HG03575 (cell line): ENCODE measurements at regions not wholly inside any gene's neighbourhood (a gene's known extent, or its start where the extent isn't known, plus 50 kb on each side); places are given as distances from the start of the nearest gene placed in this dataset.

Experiments
- ATAC-seq: cut with Tn5 transposase; IDR thresholded peaks from one replicate; pipeline ENCODE4 v1.9.1; 2021; ENCODE audit not compliant: unreplicated experiment, insufficient number of reproducible peaks, low FRiP score; ENCODE audit errors: extremely low read depth

DNA sequence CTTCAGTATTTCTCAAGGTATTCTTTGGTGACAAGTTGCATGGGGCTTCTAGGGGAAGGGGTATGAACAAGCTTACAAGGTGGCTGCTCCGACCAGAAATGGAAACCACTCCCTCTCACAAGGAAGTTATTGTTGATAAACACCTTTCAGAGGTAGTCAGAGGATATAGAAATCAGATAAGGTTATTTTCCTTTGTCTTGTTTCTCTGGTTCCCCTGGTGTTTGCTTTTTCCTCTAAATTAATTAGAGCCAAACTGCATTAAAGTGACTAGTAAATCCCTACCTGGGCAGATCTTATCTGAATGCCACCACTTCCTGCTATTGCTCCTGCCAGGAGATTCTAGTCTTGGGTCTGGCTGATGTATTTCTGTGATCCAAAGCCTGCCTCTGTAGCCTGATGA lies 725.4 kb downstream of the INHBA start:
- no peak for ATAC-seq

GRCh38 chr7:40972426-40972825 lies 730.5 kb downstream of the INHBA start:
- no peak for ATAC-seq

DNA sequence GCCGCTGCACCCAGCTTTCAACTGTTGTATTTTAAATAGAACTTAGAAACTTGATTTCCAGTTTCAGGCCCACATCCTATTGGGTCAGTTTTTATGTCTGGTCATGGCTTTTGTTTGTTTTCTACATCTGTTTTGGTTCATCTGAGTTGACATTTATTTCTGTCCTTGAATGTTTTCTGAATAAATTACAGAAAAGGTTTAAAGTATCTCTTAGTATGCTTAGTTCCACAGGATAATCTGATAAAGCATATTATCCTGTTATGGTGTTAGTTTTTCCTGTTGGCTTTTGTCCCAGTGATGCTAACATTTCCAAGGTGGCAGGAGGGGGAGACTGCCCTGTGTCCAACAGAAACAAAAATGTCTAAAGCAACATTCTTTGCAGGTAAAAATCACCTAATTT lies 733.2 kb downstream of the INHBA start:
- ATAC-seq: no peak

DNA sequence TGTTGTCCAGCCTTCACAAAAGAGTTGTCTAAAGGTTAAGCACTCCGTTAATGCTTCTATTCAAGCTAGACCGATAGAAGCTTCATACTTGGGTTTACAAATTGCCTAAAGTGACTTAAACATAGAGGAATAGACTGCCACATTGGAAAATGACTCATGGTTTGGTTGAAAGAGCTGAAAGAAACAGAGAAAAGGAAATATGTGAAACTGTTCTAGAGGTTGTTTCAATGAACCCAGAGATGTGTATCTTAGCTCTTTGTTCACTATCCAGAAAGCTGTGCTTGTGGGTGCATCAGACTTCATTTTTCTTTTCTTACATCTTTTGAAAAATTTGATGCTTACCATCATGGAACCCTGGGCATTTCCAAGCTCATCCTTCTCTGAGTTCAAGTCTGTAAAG lies 736.2 kb downstream of the INHBA start:
- no peak for ATAC-seq

- ATAC-seq: no peak
Observed at GRCh38 chr7:40965774-40966173, 737.1 kb downstream of the INHBA start.

DNA sequence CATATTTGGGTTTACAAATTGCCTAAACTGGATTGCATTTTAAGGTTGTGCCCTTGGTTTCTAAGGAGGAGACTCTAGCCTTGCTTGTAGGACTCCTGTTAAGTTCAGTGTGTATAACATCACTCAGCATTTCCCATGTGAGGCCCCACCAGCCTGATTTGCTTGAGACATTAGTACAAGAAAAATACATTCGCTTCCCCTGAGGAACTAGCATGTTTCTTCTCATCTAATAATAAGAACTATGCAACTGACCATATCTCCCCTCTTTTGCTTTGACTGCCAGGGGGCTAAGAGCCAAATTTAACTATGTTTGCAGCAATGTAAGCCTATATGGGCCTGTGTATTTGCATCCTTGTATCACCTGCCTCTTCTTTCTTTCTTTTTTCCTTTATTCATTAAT lies 737.9 kb downstream of the INHBA start:
- no peak for ATAC-seq

GRCh38 chr7:40964610-40965009 lies 738.3 kb downstream of the INHBA start:
- ATAC-seq: no peak

DNA sequence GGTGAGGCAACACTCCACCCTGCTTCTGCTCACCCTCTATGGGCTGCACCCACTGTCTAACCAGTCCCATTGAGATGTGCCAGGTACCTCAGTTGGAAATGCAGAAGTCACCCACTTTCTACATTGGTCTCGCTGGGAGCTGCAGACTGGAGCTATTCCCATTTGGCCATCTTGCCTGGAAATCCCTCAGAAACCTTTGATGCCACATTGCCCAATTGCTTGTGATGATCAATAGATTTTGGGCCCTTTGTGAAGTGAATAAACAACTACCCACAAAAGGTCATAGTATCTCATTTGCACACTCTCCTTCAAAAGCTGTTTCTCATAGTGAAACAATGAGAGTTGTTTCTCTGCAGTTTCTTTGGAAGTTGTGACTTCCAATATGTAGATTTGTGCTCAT lies 742.9 kb downstream of the INHBA start:
- ATAC-seq: no peak

- no peak for ATAC-seq
Observed at GRCh38 chr7:40948239-40948638, 754.7 kb downstream of the INHBA start.

DNA sequence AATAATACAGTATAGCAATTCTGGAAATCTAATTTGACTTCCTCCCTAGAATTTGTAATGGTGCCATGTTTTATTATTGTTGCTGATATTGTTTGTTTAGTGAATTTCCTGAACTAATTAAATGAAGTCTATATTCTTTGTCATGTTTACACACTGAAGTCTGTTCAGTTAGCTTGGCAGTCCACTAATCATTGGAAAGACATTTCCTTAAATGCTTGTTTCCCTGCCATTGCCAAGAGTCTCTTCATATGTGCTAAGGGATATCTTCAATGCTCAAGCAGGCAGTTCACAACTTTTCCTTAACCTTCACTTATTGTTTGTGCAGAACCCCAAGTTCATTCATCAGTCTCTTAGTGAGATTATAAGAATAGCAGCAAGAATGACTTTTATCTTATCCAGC lies 755.3 kb downstream of the INHBA start:
- no peak for ATAC-seq

DNA sequence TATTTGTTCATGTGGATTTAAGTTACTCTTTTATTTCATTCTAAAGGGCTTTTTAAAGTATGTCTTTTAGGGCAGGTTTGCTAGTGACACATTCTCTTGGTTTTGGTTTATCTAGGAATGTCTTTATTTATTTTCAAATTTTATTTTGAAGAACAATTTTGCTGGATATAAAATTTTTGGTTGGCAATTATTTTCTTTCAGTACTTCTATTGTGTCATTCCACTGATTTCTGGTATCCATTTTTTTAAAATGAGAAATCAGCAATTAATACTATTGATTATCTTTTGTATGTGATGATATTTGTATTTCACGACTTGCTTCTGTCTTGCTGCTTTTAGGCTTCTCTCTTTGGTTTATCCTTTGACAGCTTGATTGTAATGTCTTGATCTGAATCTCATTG lies 756.3 kb downstream of the INHBA start:
- no peak for ATAC-seq

GRCh38 chr7:40945788-40946187 lies 757.1 kb downstream of the INHBA start:
- ATAC-seq: no peak

DNA sequence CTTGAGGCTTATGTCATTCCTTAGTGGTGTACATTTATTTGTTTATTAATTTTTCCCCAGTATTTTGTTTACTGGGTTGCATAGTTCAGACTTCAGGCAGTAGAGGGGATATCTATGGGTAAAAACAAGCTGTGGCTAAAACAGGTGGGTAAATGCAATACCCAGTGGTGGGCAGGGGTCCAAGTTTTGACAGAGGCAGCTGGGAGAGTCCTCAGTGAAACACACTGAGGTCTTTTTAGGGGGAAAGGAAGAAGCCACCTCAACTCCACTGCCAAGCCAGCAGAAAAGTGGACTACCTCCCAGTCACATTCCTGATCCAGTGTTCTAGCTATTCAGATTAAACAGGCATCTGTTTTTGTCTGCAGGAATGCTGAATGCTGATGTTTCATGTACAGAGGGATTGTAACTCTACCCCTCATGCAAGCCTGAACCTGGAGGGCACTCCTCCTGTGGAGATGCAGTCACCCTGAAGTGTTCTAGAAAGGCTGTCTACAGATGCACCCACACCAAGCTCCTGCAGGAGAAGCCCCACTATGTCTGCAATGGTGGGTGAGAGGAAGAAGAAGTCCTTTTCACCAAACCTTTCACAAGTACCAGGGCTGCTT lies 757.8 kb downstream of the INHBA start:
- no peak for ATAC-seq

GRCh38 chr7:40937879-40938278 lies 765.0 kb downstream of the INHBA start:
- ATAC-seq: no peak

GRCh38 chr7:40935435-40935834 lies 767.5 kb downstream of the INHBA start:
- no peak for ATAC-seq

GRCh38 chr7:40923626-40924025 lies 779.3 kb downstream of the INHBA start:
- ATAC-seq: no peak

- ATAC-seq: no peak
Observed at GRCh38 chr7:40922316-40922670, 780.6 kb downstream of the INHBA start.

GRCh38 chr7:40921589-40922315 lies 781.1 kb downstream of the INHBA start:
- no peak for ATAC-seq

DNA sequence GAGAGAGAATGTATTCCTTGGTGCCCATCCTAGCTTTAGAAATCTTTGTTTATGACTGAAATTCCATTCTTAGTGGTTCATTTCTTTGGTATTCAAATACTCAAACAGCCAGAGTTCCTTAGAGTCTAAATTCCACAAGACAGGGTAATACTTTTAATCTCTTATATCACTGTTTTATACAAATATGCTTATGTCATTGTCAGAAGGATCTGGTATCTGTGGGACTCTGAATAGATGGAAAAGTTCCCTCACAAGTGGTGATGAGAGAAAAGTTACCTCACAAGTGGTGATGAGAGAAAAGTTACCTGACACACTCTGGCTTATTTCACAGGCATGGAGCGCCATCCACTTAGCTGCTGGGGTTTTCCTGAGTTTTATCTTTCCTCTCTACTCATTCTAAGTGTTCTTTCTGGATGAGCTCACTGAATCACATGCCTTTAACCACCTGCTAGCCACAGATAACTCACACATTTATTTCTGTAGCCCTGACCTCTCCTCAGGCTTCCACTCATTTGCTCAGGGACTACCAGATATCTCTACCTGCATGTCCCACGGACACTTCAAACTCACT lies 784.0 kb downstream of the SUGCT start:
- ATAC-seq: no peak

DNA sequence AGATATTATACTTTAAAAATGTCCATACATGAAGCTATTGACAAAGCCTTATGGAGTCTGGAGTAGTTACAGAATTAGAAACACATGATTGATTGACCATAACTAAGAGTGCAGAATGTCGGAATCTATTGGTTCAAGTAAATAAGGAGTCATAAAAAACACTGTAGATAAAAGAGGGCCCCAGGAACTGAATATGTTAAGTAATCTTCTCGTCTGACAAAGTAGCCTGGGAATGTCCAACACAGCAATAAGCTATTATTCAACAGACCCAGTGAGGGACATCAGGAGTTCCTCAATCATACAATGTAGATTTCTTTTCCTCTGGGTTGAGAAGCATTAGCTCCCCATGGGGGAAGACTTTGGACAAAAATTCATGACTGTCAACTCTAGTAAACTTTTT lies 782.0 kb downstream of the SUGCT start:
- ATAC-seq: no peak

GRCh38 chr7:40915071-40915470 lies 780.3 kb downstream of the SUGCT start:
- no peak for ATAC-seq
